ENCODE measurements at regions not wholly inside any gene's neighbourhood (a gene's known extent, or its start where the extent isn't known, plus 50 kb on each side); places are given as distances from the start of the nearest gene placed in this dataset.
"Not testable (repeated sequence)": the region's sequence is repeated elsewhere in the genome, so short reads cannot be mapped to it uniquely, and the experiment has no call there.

GRCh38 chr20:41738604-41739206 is 120.5 kb upstream of the CHD6 start:
- Mint-ChIP-seq H3K4me3 (no peak overlapping the region), H3K27ac (no peak overlapping the region), H3K4me1 (no peaks in the 10 kb centered on the region), H3K27me3 (ENCODE audit: low read depth in 3 of 3) (peaks cover 0 to 6% (median 3%) of the 10 kb centered on the region in 3 donors), H3K9me3 (peaks cover 0 to 2% (median 0%) of the 10 kb centered on the region in 6 donors), H3K36me3 (no peaks in the 10 kb centered on the region)
- peak in 1 of 3 donors; percentile 5 for DNase-seq

GRCh38 chr20:41735949-41736348 is 117.8 kb upstream of the CHD6 start:
- H3K4me3 Mint-ChIP-seq = no peak overlapping the region
- no peak overlapping the region for H3K27ac Mint-ChIP-seq
- no peaks in the 10 kb centered on the region for H3K27me3 Mint-ChIP-seq (ENCODE audit: low read depth in 3 of 3)
- H3K9me3 Mint-ChIP-seq = peaks cover 0 to 2% (median 0%) of the 10 kb centered on the region in 6 donors
- no peaks in the 10 kb centered on the region for H3K36me3 Mint-ChIP-seq
- H3K4me1 Mint-ChIP-seq = no peaks in the 10 kb centered on the region
- no peak for DNase-seq

GRCh38 chr20:41734506-41734945 is 116.3 kb upstream of the CHD6 start:
- no peak overlapping the region for H3K27ac Mint-ChIP-seq
- peaks cover 0 to 2% (median 0%) of the 10 kb centered on the region in 6 donors for H3K9me3 Mint-ChIP-seq
- peak; percentile 6 to 28 (median 14) for DNase-seq
- H3K36me3 Mint-ChIP-seq = no peaks in the 10 kb centered on the region
- H3K4me1 Mint-ChIP-seq = no peaks in the 10 kb centered on the region
- H3K4me3 Mint-ChIP-seq = no peak overlapping the region
- no peaks in the 10 kb centered on the region for H3K27me3 Mint-ChIP-seq (ENCODE audit: low read depth in 3 of 3)

GRCh38 chr20:41733151-41733550 is 115.0 kb upstream of the CHD6 start:
- H3K27me3 Mint-ChIP-seq (ENCODE audit: low read depth in 3 of 3) = peaks cover 0 to 2% (median 0%) of the 10 kb centered on the region in 3 donors
- H3K4me1 Mint-ChIP-seq = no peaks in the 10 kb centered on the region
- H3K36me3 Mint-ChIP-seq = no peaks in the 10 kb centered on the region
- H3K9me3 Mint-ChIP-seq = peaks cover 0 to 2% (median 0%) of the 10 kb centered on the region in 6 donors
- DNase-seq = no peak
- H3K27ac Mint-ChIP-seq = no peak overlapping the region
- no peak overlapping the region for H3K4me3 Mint-ChIP-seq

- DNase-seq; H3K4me1 Mint-ChIP-seq; H3K27me3 Mint-ChIP-seq (ENCODE audit: low read depth in 3 of 3); H3K9me3 Mint-ChIP-seq; H3K27ac Mint-ChIP-seq; H3K36me3 Mint-ChIP-seq; H3K4me3 Mint-ChIP-seq: not testable (repeated sequence)
These were observed 113.0 kb upstream of the CHD6 start for GRCh38 chr20:41731198-41731597.

GRCh38 chr20:41727681-41728080 is 109.5 kb upstream of the CHD6 start:
- not testable (repeated sequence) for H3K27ac Mint-ChIP-seq; H3K27me3 Mint-ChIP-seq (ENCODE audit: low read depth in 3 of 3); H3K4me1 Mint-ChIP-seq; H3K4me3 Mint-ChIP-seq; DNase-seq; H3K9me3 Mint-ChIP-seq; H3K36me3 Mint-ChIP-seq

- Mint-ChIP-seq H3K36me3 (no peaks in the 10 kb centered on the region), H3K27ac (no peak overlapping the region), H3K4me1 (no peaks in the 10 kb centered on the region), H3K9me3 (no peaks in the 10 kb centered on the region), H3K27me3 (ENCODE audit: low read depth in 3 of 3) (peaks cover 0 to 8% (median 1%) of the 10 kb centered on the region in 3 donors), H3K4me3 (no peak overlapping the region)
- no peak for DNase-seq
These were observed 108.5 kb upstream of the CHD6 start for GRCh38 chr20:41726727-41727126.

- no peak overlapping the region for H3K27ac Mint-ChIP-seq
- H3K36me3 Mint-ChIP-seq = no peaks in the 10 kb centered on the region
- H3K4me1 Mint-ChIP-seq = no peaks in the 10 kb centered on the region
- no peak overlapping the region for H3K4me3 Mint-ChIP-seq
- H3K27me3 Mint-ChIP-seq (ENCODE audit: low read depth in 3 of 3) = peaks cover 2 to 10% (median 4%) of the 10 kb centered on the region in 3 donors
- no peaks in the 10 kb centered on the region for H3K9me3 Mint-ChIP-seq
- DNase-seq = no peak
These were observed 101.0 kb upstream of the CHD6 start for GRCh38 chr20:41719151-41719550.

- Mint-ChIP-seq H3K27ac (no peak overlapping the region), H3K27me3 (ENCODE audit: low read depth in 3 of 3) (peaks cover 2 to 10% (median 8%) of the 10 kb centered on the region in 3 donors), H3K4me3 (no peak overlapping the region), H3K9me3 (peaks cover 0 to 1% (median 0%) of the 10 kb centered on the region in 6 donors), H3K36me3 (no peaks in the 10 kb centered on the region), H3K4me1 (no peaks in the 10 kb centered on the region)
- DNase-seq = no peak
These were observed 99.3 kb upstream of the CHD6 start for GRCh38 chr20:41717483-41717882.

GRCh38 chr20:41716911-41717310 is 98.7 kb upstream of the CHD6 start:
- peaks cover 0 to 1% (median 0%) of the 10 kb centered on the region in 6 donors for H3K9me3 Mint-ChIP-seq
- H3K36me3 Mint-ChIP-seq = no peaks in the 10 kb centered on the region
- no peaks in the 10 kb centered on the region for H3K4me1 Mint-ChIP-seq
- DNase-seq = no peak
- no peak overlapping the region for H3K4me3 Mint-ChIP-seq
- H3K27me3 Mint-ChIP-seq (ENCODE audit: low read depth in 3 of 3) = peaks cover 2 to 10% (median 6%) of the 10 kb centered on the region in 3 donors
- no peak overlapping the region for H3K27ac Mint-ChIP-seq

- H3K4me1 Mint-ChIP-seq = no peaks in the 10 kb centered on the region
- H3K4me3 Mint-ChIP-seq = no peak overlapping the region
- H3K27me3 Mint-ChIP-seq (ENCODE audit: low read depth in 3 of 3) = peaks cover 2 to 7% (median 6%) of the 10 kb centered on the region in 3 donors
- H3K36me3 Mint-ChIP-seq = no peaks in the 10 kb centered on the region
- DNase-seq = no peak
- H3K9me3 Mint-ChIP-seq = peaks cover 0 to 1% (median 0%) of the 10 kb centered on the region in 6 donors
- no peak overlapping the region for H3K27ac Mint-ChIP-seq
These were observed 98.3 kb upstream of the CHD6 start for GRCh38 chr20:41716436-41716835.

GRCh38 chr20:41715526-41715925 is 97.3 kb upstream of the CHD6 start:
- H3K9me3 Mint-ChIP-seq = peaks cover 0 to 1% (median 0%) of the 10 kb centered on the region in 6 donors
- H3K27ac Mint-ChIP-seq = no peak overlapping the region
- H3K27me3 Mint-ChIP-seq (ENCODE audit: low read depth in 3 of 3) = peaks cover 2 to 9% (median 8%) of the 10 kb centered on the region in 3 donors
- no peak for DNase-seq
- no peak overlapping the region for H3K4me3 Mint-ChIP-seq
- no peaks in the 10 kb centered on the region for H3K36me3 Mint-ChIP-seq
- H3K4me1 Mint-ChIP-seq = no peaks in the 10 kb centered on the region

- Mint-ChIP-seq H3K4me1 (no peaks in the 10 kb centered on the region), H3K9me3 (peaks cover 0 to 1% (median 0%) of the 10 kb centered on the region in 6 donors), H3K27ac (no peak overlapping the region), H3K27me3 (ENCODE audit: low read depth in 3 of 3) (peaks cover 2 to 11% (median 9%) of the 10 kb centered on the region in 3 donors), H3K36me3 (no peaks in the 10 kb centered on the region), H3K4me3 (no peak overlapping the region)
- DNase-seq = no peak
These were observed 95.9 kb upstream of the CHD6 start for GRCh38 chr20:41714030-41714429.

- Mint-ChIP-seq H3K4me3 (no peak overlapping the region), H3K27ac (no peak overlapping the region), H3K9me3 (peaks cover 0 to 2% (median 0%) of the 10 kb centered on the region in 6 donors), H3K36me3 (no peaks in the 10 kb centered on the region), H3K4me1 (no peaks in the 10 kb centered on the region), H3K27me3 (ENCODE audit: low read depth in 3 of 3) (peaks cover 1 to 4% (median 3%) of the 10 kb centered on the region in 3 donors)
- DNase-seq = no peak
These were observed 86.7 kb upstream of the CHD6 start for GRCh38 chr20:41704896-41705295.

- no peaks in the 10 kb centered on the region for H3K4me1 Mint-ChIP-seq
- H3K9me3 Mint-ChIP-seq = peaks cover 0 to 2% (median 0%) of the 10 kb centered on the region in 6 donors
- H3K27me3 Mint-ChIP-seq (ENCODE audit: low read depth in 3 of 3) = peaks cover 3 to 6% (median 4%) of the 10 kb centered on the region in 3 donors
- DNase-seq = no peak
- no peaks in the 10 kb centered on the region for H3K36me3 Mint-ChIP-seq
- H3K27ac Mint-ChIP-seq = no peak overlapping the region
- no peak overlapping the region for H3K4me3 Mint-ChIP-seq
These were observed 84.5 kb upstream of the CHD6 start for GRCh38 chr20:41702647-41703046.
